GM12891 (cell line): ENCODE measurements at regions not wholly inside any gene's neighbourhood (a gene's known extent, or its start where the extent isn't known, plus 50 kb on each side); places are given as distances from the start of the nearest gene placed in this dataset.

Source experiments
- POLR2A ChIP-seq: IDR thresholded peaks from 2 replicates; pipeline ENCODE4 v1.6.1; 2011; ENCODE audit warnings: low read depth, low read length, control low read depth
- POLR2AphosphoS5 ChIP-seq: IDR thresholded peaks from 2 replicates; pipeline ENCODE4 v1.6.1; 2011; ENCODE audit warnings: low read depth, low read length, control low read depth
- SPI1 ChIP-seq: IDR thresholded peaks from 2 replicates; pipeline ENCODE4 v1.6.1; 2011; ENCODE audit warnings: low read depth, low read length, control low read depth
- TAF1 ChIP-seq: IDR thresholded peaks from 2 replicates; pipeline ENCODE4 v1.6.1; 2011; ENCODE audit warnings: low read depth, low read length, control low read depth

DNA sequence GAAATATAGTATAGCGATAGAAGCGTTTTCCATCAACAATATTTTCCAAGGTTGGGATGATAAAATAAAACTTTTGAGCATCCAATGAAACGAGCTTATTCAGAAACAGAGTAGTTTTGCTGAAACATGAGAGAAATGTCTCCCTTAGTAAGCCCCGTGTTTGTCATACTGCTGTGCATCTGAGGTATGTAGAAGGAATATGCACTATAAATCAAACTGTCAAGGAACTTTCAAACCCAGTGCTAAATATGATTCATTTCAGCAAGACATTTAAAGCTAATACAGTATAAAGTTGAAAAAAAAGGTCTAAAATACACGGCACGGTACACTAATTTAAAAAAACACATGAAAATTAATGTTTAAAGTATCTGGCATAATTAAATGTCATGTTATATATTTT lies 546.2 kb downstream of the SLITRK5 start:
- TF ChIP-seq POLR2A (no peak), TAF1 (no peak), SPI1 (no peak), POLR2AphosphoS5 (no peak)
